Activated naive CD4-positive, alpha-beta T cell treated with anti-CD3 and anti-CD28 coated beads, Interleukin-2, amount 50 U/mL, for 24 hours (primary cell): ENCODE measurements at regions not wholly inside any gene's neighbourhood (a gene's known extent, or its start where the extent isn't known, plus 50 kb on each side); places are given as distances from the start of the nearest gene placed in this dataset.
A peak's percentile ranks its signal among the peaks of the same experiment; 100 is the strongest.

Experiments
- H3K27ac Mint-ChIP-seq: one replicate; pipeline ENCODE4 v1.8.0; 2021; ENCODE audit warnings: mild to moderate bottlenecking, mixed read lengths
- H3K27me3 Mint-ChIP-seq: one replicate; pipeline ENCODE4 v1.8.0; 2021; ENCODE audit warnings: mixed read lengths
- H3K36me3 Mint-ChIP-seq: one replicate; pipeline ENCODE4 v1.8.0; 2021; ENCODE audit warnings: mixed read lengths
- H3K4me1 Mint-ChIP-seq: one replicate; pipeline ENCODE4 v1.8.0; 2021; ENCODE audit warnings: mixed read lengths
- H3K4me3 Mint-ChIP-seq: one replicate; pipeline ENCODE4 v1.8.0; 2021; ENCODE audit warnings: mild to moderate bottlenecking, mixed read lengths
- H3K9me3 Mint-ChIP-seq: one replicate; pipeline ENCODE4 v1.8.0; 2021; ENCODE audit warnings: mixed read lengths

- Mint-ChIP-seq H3K4me1 (no peaks in the 10 kb centered on the region), H3K9me3 (no peaks in the 10 kb centered on the region), H3K27ac (peak overlapping the region; percentile 43), H3K4me3 (no peak overlapping the region), H3K27me3 (no peaks in the 10 kb centered on the region), H3K36me3 (no peaks in the 10 kb centered on the region)
These were observed 1145.1 kb downstream of the FLRT2 start for GRCh38 chr14:86675059-86675458.

GRCh38 chr14:86673523-86673969, 1143.6 kb downstream of the FLRT2 start:
- H3K27me3 Mint-ChIP-seq, result no peaks in the 10 kb centered on the region
- H3K4me1 Mint-ChIP-seq, result no peaks in the 10 kb centered on the region
- H3K9me3 Mint-ChIP-seq, result no peaks in the 10 kb centered on the region
- H3K4me3 Mint-ChIP-seq, result no peak overlapping the region
- H3K27ac Mint-ChIP-seq, result no peak overlapping the region
- H3K36me3 Mint-ChIP-seq, result no peaks in the 10 kb centered on the region

- no peaks in the 10 kb centered on the region for H3K27me3 Mint-ChIP-seq
These were observed 1142.1 kb downstream of the FLRT2 start for GRCh38 chr14:86672080-86672479.

GRCh38 chr14:86665975-86666374, 1136.0 kb downstream of the FLRT2 start:
- Mint-ChIP-seq H3K4me1 (no peaks in the 10 kb centered on the region), H3K9me3 (no peaks in the 10 kb centered on the region), H3K27me3 (no peaks in the 10 kb centered on the region), H3K27ac (no peak overlapping the region), H3K4me3 (no peak overlapping the region), H3K36me3 (no peaks in the 10 kb centered on the region)

More at GRCh38 chr14:86672080-86672479, 1142.1 kb downstream of the FLRT2 start:
- no peaks in the 10 kb centered on the region for H3K9me3 Mint-ChIP-seq
- no peak overlapping the region for H3K4me3 Mint-ChIP-seq
- H3K36me3 Mint-ChIP-seq, result no peaks in the 10 kb centered on the region
- no peaks in the 10 kb centered on the region for H3K4me1 Mint-ChIP-seq
- no peak overlapping the region for H3K27ac Mint-ChIP-seq

GRCh38 chr14:86662334-86662733, 1132.4 kb downstream of the FLRT2 start:
- Mint-ChIP-seq H3K4me1 (no peaks in the 10 kb centered on the region), H3K9me3 (no peaks in the 10 kb centered on the region), H3K27me3 (no peaks in the 10 kb centered on the region), H3K36me3 (no peaks in the 10 kb centered on the region), H3K27ac (no peak overlapping the region), H3K4me3 (no peak overlapping the region)

- Mint-ChIP-seq H3K4me3 (no peak overlapping the region), H3K27ac (no peak overlapping the region), H3K36me3 (no peaks in the 10 kb centered on the region), H3K9me3 (peaks cover 6% of the 10 kb centered on the region), H3K27me3 (no peaks in the 10 kb centered on the region), H3K4me1 (no peaks in the 10 kb centered on the region)
These were observed 1124.7 kb downstream of the FLRT2 start for GRCh38 chr14:86654558-86655184.

- no peaks in the 10 kb centered on the region for H3K27me3 Mint-ChIP-seq
- peaks cover 14% of the 10 kb centered on the region for H3K9me3 Mint-ChIP-seq
- no peak overlapping the region for H3K4me3 Mint-ChIP-seq
- no peaks in the 10 kb centered on the region for H3K4me1 Mint-ChIP-seq
- H3K27ac Mint-ChIP-seq, result no peak overlapping the region
- H3K36me3 Mint-ChIP-seq, result no peaks in the 10 kb centered on the region
These were observed 1122.6 kb downstream of the FLRT2 start for GRCh38 chr14:86652526-86652925.

- peaks cover 12% of the 10 kb centered on the region for H3K9me3 Mint-ChIP-seq
- no peak overlapping the region for H3K4me3 Mint-ChIP-seq
- H3K27ac Mint-ChIP-seq, result no peak overlapping the region
- H3K36me3 Mint-ChIP-seq, result no peaks in the 10 kb centered on the region
- H3K27me3 Mint-ChIP-seq, result no peaks in the 10 kb centered on the region
- no peaks in the 10 kb centered on the region for H3K4me1 Mint-ChIP-seq
These were observed 1117.0 kb downstream of the FLRT2 start for GRCh38 chr14:86646696-86647690.

GRCh38 chr14:86646125-86646524, 1116.2 kb downstream of the FLRT2 start:
- Mint-ChIP-seq H3K4me3 (no peak overlapping the region), H3K36me3 (no peaks in the 10 kb centered on the region), H3K27ac (no peak overlapping the region), H3K4me1 (no peaks in the 10 kb centered on the region), H3K9me3 (peaks cover 12% of the 10 kb centered on the region), H3K27me3 (no peaks in the 10 kb centered on the region)

GRCh38 chr14:86641310-86641709, 1111.4 kb downstream of the FLRT2 start:
- Mint-ChIP-seq H3K36me3 (no peaks in the 10 kb centered on the region), H3K4me3 (no peak overlapping the region), H3K4me1 (no peaks in the 10 kb centered on the region), H3K27me3 (no peaks in the 10 kb centered on the region), H3K27ac (no peak overlapping the region), H3K9me3 (peaks cover 15% of the 10 kb centered on the region)

GRCh38 chr14:86640288-86640687, 1110.3 kb downstream of the FLRT2 start:
- no peak overlapping the region for H3K4me3 Mint-ChIP-seq
- H3K9me3 Mint-ChIP-seq, result peaks cover 15% of the 10 kb centered on the region
- H3K4me1 Mint-ChIP-seq, result no peaks in the 10 kb centered on the region
- H3K36me3 Mint-ChIP-seq, result no peaks in the 10 kb centered on the region
- no peaks in the 10 kb centered on the region for H3K27me3 Mint-ChIP-seq
- no peak overlapping the region for H3K27ac Mint-ChIP-seq

GRCh38 chr14:86639666-86640065, 1109.7 kb downstream of the FLRT2 start:
- Mint-ChIP-seq H3K27ac (no peak overlapping the region), H3K9me3 (peaks cover 11% of the 10 kb centered on the region), H3K4me1 (no peaks in the 10 kb centered on the region), H3K27me3 (no peaks in the 10 kb centered on the region), H3K4me3 (no peak overlapping the region), H3K36me3 (no peaks in the 10 kb centered on the region)

GRCh38 chr14:86639146-86639545, 1109.2 kb downstream of the FLRT2 start:
- Mint-ChIP-seq H3K9me3 (peaks cover 11% of the 10 kb centered on the region), H3K36me3 (no peaks in the 10 kb centered on the region), H3K27me3 (no peaks in the 10 kb centered on the region), H3K4me3 (no peak overlapping the region), H3K4me1 (no peaks in the 10 kb centered on the region), H3K27ac (no peak overlapping the region)

- Mint-ChIP-seq H3K9me3 (peaks cover 9% of the 10 kb centered on the region), H3K27ac (no peak overlapping the region), H3K4me3 (no peak overlapping the region), H3K36me3 (peaks cover 1% of the 10 kb centered on the region), H3K4me1 (no peaks in the 10 kb centered on the region), H3K27me3 (no peaks in the 10 kb centered on the region)
These were observed 1097.1 kb downstream of the FLRT2 start for GRCh38 chr14:86627080-86627479.

- no peaks in the 10 kb centered on the region for H3K4me1 Mint-ChIP-seq
- H3K36me3 Mint-ChIP-seq, result peaks cover 1% of the 10 kb centered on the region
- H3K27ac Mint-ChIP-seq, result no peak overlapping the region
- no peaks in the 10 kb centered on the region for H3K27me3 Mint-ChIP-seq
- no peak overlapping the region for H3K4me3 Mint-ChIP-seq
- peaks cover 9% of the 10 kb centered on the region for H3K9me3 Mint-ChIP-seq
These were observed 1096.6 kb downstream of the FLRT2 start for GRCh38 chr14:86626530-86626929.

GRCh38 chr14:86625637-86626036, 1095.7 kb downstream of the FLRT2 start:
- H3K36me3 Mint-ChIP-seq, result peaks cover 1% of the 10 kb centered on the region
- H3K4me3 Mint-ChIP-seq, result no peak overlapping the region
- no peak overlapping the region for H3K27ac Mint-ChIP-seq
- no peaks in the 10 kb centered on the region for H3K27me3 Mint-ChIP-seq
- H3K4me1 Mint-ChIP-seq, result no peaks in the 10 kb centered on the region
- H3K9me3 Mint-ChIP-seq, result peaks cover 9% of the 10 kb centered on the region
